ENCODE measurements at regions not wholly inside any gene's neighbourhood (a gene's known extent, or its start where the extent isn't known, plus 50 kb on each side); places are given as distances from the start of the nearest gene placed in this dataset.
"Not testable (repeated sequence)": the region's sequence is repeated elsewhere in the genome, so short reads cannot be mapped to it uniquely, and the experiment has no call there.

DNA sequence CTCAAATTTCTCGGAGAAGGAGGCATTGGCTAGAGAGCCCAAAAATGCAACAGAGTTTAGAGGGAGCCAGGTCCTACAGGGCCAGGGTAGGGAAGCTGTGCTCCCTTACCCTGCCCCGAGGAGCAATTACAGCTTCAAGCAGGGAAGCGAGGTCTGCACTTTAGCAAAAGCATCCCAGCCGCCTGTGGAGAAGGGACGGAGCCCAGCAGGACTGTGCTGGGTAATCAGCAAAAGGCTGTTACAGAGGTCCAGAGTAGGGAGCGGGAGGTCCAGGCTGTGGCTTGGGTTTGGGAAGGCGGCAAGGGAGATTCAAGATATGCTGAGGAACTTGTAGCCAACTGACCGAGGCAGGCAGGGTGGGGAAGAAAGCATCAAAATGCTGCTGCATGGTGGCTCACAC lies 162.6 kb downstream of the TMEM132E start:
- TF ChIP-seq, protein P1, sequence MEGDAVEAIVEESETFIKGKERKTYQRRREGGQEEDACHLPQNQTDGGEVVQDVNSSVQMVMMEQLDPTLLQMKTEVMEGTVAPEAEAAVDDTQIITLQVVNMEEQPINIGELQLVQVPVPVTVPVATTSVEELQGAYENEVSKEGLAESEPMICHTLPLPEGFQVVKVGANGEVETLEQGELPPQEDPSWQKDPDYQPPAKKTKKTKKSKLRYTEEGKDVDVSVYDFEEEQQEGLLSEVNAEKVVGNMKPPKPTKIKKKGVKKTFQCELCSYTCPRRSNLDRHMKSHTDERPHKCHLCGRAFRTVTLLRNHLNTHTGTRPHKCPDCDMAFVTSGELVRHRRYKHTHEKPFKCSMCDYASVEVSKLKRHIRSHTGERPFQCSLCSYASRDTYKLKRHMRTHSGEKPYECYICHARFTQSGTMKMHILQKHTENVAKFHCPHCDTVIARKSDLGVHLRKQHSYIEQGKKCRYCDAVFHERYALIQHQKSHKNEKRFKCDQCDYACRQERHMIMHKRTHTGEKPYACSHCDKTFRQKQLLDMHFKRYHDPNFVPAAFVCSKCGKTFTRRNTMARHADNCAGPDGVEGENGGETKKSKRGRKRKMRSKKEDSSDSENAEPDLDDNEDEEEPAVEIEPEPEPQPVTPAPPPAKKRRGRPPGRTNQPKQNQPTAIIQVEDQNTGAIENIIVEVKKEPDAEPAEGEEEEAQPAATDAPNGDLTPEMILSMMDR (conservative IDR thresholded peaks at IDR 0.05; ENCODE audit: control insufficient read depth, insufficient read depth, low read depth, low read length), result no peak
- no peak overlapping the region for H3K4me3 ChIP-seq (ENCODE audit: control insufficient read depth, low read depth, low read length)
- no peak for DNase-seq (ENCODE audit: low read depth)

DNA sequence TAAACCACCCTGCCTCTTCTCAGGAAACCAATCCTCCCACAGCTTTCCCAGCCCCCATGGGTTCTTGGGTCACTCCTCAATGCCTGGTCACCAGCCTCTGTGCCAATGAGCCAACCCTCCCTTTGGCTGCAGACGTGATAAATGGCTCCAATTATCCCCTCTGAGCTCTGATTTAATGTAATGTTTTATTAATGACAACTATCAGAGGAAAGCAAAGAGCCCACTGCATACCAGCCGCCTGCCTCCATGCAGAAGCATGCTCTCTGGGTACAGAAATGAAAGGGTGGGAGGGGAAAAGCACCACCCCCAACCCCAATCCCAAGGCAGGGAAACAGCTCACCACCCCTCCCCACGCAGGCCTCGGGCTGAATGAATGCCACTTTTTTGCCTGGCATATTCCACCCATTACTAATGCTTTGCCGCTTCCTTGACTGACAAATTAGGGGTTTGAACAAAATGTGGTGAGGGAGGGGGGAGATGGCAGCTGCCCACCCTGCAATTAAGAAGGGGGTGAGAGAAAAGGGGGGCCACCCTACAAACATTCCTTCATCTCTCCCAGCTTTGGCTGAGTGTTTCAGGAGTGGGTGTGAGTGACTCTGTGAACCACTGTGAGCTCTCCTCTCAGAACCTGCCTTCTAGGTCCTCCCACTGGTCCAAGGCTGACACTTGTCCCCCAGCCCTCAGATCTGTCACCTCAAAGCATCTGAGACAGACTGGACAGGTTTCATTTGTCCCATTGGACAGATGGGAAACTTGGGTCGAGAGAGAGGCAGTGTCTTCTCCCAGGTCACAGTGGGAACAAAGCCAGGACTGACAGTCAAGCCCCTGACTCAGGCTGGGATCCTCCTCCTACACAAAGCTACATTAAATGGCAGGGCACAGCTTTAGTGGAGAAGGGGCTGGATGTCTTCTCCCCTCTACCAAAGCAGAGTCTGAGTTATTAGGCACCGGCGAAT lies 161.5 kb downstream of the TMEM132E start:
- TF ChIP-seq, protein P1 (conservative IDR thresholded peaks at IDR 0.05; ENCODE audit: control insufficient read depth, insufficient read depth, low read depth, low read length), result no peak
- H3K4me3 ChIP-seq (ENCODE audit: control insufficient read depth, low read depth, low read length), result no peak overlapping the region
- no peak for DNase-seq (ENCODE audit: low read depth)

DNA sequence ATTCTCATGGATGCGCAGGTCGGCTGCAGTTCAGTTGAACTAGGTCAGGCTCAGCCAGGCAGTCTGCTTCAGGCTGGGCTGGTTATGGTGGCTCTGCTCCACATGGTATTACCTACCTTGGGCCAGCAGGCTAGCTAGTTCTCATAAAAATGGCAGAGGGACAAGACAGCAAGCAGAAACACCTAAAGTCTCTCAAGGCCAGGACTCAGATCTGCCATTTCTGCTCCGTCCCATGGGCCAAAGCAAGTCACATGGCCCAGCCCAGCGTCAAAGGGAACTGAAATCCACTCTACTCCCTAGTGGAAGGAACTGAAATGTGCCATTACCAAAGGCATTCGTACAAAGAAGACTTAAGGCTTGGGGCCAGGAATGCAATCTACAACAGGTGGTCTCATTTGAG lies 160.0 kb downstream of the TMEM132E start:
- TF ChIP-seq, protein P1 (conservative IDR thresholded peaks at IDR 0.05; ENCODE audit: control insufficient read depth, insufficient read depth, low read depth, low read length), result no peak
- DNase-seq (ENCODE audit: low read depth), result no peak
- no peak overlapping the region for H3K4me3 ChIP-seq (ENCODE audit: control insufficient read depth, low read depth, low read length)

DNA sequence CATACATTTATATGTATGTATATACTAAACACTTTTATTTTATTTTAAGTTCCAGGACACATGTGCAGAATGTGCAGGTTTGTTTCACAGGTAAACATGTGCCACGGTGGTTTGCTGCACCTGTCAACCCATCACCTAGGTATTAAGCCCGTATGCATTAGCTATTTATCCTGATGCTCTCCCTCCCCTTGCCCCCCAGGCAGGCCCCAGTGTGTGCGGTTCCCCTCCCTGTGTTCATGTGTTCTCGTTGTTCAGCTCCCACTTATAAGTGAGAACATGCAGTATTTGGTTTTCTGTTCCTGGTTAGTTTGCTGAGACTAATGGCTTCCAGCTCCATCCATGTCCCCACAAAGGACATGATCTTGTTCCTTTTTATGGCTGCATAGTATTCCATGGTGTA lies 158.3 kb downstream of the TMEM132E start:
- H3K4me3 ChIP-seq (ENCODE audit: control insufficient read depth, low read depth, low read length); DNase-seq (ENCODE audit: low read depth): not testable (repeated sequence)

DNA sequence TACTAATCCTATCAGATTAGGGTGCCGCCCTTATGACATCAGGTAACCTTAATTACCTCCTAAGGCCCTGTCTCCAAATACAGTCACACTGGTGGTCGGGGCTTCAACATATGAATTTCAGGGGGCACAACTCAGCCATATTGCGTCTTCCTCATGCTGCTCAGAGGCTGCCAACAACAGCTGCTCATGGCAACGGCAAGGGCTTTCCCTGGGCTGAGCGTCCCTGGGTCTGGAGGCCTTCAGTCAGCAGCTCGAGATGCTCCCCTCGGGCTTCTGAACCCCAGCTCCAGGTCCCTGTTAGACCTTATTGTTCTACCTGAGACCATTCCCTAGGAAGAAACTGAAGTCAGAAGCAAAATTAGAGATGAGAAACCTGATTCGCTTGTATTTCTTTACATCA lies 157.2 kb downstream of the TMEM132E start:
- TF ChIP-seq, protein P1 (conservative IDR thresholded peaks at IDR 0.05; ENCODE audit: control insufficient read depth, insufficient read depth, low read depth, low read length), result no peak
- DNase-seq (ENCODE audit: low read depth), result no peak
- H3K4me3 ChIP-seq (ENCODE audit: control insufficient read depth, low read depth, low read length), result no peak overlapping the region

DNA sequence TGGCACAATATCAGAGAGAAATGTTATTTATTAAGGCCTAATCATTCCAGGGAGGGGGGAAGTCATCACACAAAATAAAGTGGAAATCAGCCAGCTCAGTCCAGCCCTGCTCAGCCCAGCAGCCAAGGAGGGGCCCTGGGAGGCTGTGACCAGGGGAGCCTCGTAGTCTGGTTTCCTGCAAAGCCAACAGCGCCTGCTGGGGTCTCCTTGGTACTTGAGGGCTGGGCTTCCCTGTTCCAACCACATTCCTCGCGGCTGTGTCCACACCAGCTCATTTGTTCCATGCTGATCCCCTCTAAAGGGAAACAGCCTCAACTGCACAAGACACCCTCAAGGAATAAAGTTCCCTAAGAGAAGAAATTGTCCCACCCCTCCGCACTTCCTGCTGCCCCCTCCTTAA lies 154.0 kb downstream of the TMEM132E start:
- no peak overlapping the region for H3K4me3 ChIP-seq (ENCODE audit: control insufficient read depth, low read depth, low read length)
- DNase-seq (ENCODE audit: low read depth), result no peak
- TF ChIP-seq, protein P1 (conservative IDR thresholded peaks at IDR 0.05; ENCODE audit: control insufficient read depth, insufficient read depth, low read depth, low read length), result no peak

DNA sequence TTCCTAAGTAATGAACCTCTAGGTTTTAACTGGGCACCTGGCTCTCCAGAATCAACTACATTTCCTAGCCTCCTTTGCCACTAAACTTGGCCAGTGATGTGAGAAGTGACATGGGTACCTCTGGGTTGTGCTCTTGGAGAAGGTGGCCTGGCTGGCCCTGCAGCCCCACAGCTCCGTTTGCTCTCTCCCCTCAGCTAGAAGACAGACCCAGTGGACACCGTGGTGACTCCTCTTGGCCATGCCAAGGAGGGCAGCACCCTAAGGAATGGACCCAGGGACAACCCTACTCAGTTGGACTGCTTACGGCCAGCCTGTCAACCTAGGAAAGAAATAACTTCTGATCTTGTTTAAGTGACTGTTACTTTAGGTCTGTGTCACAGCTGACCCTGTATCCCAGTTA lies 151.4 kb downstream of the TMEM132E start:
- TF ChIP-seq, protein P1 (conservative IDR thresholded peaks at IDR 0.05; ENCODE audit: control insufficient read depth, insufficient read depth, low read depth, low read length), result no peak
- H3K4me3 ChIP-seq (ENCODE audit: control insufficient read depth, low read depth, low read length), result no peak overlapping the region
- no peak for DNase-seq (ENCODE audit: low read depth)

Data from fibroblast of mammary gland (primary cell).